ENCODE measurements at regions not wholly inside any gene's neighbourhood (a gene's known extent, or its start where the extent isn't known, plus 50 kb on each side); places are given as distances from the start of the nearest gene placed in this dataset.

DNA sequence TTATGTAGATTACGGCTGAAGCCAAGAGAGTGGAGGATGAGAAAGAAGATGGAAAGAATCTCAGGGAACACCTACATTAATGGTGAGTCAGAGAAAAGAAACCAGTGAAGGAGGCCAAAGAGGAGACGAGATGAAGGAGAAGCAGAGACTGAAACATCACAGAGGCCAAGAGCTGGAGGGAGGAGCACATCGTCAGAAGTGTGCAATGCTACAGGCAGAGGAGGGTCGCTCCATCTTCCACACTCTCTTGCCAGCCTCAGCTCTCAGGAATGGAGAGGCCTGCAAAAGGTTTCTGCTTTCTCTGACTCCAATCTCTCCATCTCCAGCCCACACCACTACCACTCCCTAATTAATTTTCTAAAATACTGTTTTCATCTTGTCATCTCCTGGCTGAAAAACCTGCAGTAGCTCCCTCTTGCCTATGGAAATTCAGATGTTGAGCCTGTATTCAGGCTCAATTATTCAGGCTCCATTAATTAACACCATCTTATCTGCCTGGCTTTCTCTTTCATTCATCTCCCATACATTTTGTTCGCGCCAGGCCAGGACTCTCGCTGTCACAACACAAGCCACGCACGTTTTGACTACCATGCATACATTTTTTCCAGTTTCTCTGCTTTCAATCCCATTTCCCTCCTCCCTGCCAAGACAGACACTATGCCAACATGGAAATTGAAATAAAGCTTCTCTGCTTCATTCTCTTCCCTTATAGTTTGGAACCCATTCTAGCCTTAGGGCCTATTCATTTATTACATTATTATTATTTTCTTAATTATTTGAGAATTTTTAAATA is 165.8 kb downstream of the INHBA start:
- no peak for TF ChIP-seq POLR2AphosphoS5 (IDR thresholded peaks at IDR 0.05)
- TF ChIP-seq, protein P1, sequence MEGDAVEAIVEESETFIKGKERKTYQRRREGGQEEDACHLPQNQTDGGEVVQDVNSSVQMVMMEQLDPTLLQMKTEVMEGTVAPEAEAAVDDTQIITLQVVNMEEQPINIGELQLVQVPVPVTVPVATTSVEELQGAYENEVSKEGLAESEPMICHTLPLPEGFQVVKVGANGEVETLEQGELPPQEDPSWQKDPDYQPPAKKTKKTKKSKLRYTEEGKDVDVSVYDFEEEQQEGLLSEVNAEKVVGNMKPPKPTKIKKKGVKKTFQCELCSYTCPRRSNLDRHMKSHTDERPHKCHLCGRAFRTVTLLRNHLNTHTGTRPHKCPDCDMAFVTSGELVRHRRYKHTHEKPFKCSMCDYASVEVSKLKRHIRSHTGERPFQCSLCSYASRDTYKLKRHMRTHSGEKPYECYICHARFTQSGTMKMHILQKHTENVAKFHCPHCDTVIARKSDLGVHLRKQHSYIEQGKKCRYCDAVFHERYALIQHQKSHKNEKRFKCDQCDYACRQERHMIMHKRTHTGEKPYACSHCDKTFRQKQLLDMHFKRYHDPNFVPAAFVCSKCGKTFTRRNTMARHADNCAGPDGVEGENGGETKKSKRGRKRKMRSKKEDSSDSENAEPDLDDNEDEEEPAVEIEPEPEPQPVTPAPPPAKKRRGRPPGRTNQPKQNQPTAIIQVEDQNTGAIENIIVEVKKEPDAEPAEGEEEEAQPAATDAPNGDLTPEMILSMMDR (IDR thresholded peaks at IDR 0.05) = no peak
- TF ChIP-seq POLR2A (IDR thresholded peaks at IDR 0.05) = no peak
- no peak for TF ChIP-seq EP300 (IDR thresholded peaks at IDR 0.05)

Measured in stomach (tissue), 4 donors.